GM21423 (cell line): ENCODE measurements at regions not wholly inside any gene's neighbourhood (a gene's known extent, or its start where the extent isn't known, plus 50 kb on each side); places are given as distances from the start of the nearest gene placed in this dataset.
A peak's percentile ranks its signal among the peaks of the same experiment; 100 is the strongest.

Experiments
- ATAC-seq: cut with Tn5 transposase; IDR thresholded peaks from one replicate; pipeline ENCODE4 v1.9.1; 2021; ENCODE audit warnings: mild to moderate bottlenecking, moderate library complexity; ENCODE audit not compliant: unreplicated experiment

DNA sequence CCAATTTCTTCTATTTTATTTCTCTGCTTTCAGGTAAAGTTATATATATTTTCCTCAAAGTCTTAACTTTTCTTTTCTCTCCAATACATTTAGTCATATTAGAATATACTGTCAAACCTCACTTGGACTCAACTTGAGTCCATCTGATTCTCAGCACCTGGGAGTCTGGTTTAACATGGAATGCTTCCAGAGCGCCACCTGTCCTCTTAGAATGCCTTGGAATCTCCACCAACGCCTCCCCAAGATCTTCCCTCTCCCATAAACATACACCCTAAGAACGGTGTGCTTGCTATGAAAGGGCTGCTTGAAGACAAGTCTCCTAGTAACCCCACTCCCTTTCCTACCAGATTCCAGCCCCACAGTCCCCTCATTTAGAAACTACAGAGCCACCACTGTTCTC lies 229.1 kb upstream of the MKLN1 start:
- no peak for ATAC-seq

DNA sequence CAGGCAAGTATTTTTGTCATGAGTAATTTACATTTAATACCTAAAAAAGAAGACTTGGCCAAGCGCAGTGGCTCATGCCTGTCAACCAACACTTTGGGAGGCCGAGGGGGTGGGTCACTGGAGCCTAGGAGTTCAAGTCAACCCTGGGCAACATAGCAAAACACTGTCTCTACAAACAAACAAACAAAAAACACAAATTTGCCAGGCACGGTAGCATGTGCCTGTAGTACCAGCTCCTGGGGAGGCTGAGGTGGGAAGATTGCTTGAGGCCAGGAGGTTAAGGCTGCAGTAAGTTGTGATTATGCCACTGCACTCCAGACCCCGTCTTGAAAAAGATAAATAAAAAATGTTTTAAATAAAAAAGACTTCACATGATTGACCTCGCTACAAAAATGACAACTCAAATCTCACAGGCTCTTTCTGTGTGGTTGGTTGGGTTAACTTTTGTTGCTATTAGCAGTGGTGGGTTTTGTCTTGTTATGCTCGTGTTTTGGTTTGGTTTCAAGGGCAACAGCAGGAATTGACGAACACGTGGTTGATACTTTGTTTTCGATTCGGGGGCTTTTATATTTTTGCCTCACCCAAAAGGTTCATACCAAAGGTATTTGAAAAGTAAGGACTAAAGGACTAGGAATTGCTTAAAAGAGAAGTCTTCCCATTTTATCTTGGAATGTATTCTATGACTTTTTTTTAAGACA lies 227.2 kb upstream of the MKLN1 start:
- no peak for ATAC-seq

DNA sequence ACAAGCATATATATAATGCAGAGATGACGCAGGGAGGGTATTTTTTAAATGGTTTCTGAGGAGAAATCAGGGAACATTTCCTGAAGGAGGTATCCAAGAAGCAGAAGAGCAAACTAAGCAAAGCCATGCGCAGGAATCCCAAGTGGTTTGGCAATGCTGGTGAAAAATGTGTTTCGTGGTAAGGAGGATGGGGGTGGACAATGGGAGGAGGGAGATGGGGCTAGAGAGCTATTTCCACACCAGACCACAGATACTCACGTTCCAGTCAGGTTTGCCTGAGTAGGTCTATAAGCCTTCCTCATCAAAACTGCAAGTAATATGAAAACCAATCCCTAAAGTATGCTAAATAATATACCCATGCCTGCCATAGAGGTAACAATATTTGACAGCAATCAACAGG lies 223.7 kb upstream of the MKLN1 start:
- ATAC-seq, result no peak

DNA sequence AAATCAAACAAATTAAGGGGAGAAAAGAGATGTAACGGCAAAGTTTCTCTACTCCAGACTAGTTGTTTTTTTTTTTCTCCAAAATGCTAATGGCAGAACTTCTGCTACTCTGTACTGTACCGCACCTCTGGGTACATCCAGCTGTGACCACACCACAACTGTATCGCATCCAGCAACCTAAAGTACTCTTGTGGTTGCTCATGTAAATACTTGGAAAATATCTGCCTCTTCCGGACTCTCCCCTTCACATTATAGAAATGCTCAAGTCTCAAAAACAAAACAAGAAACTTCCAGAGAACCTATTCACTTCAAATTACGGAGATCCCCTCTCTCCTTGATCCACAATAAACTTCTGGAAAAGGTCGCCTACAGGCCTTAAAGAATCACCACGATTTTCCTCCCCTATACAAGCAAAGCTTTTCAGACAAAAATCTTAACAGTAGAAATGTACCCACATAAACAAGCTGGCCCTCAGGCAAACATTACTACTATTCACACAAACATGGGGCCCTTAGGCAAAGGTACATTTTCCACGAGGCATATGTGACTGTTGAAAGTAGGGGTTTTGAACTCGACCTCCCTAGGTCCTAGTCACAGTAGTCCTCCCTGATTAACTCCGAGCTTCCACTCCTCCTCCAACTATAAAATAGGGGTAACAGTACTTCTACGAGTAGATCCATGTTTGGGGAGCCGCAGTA lies 222.9 kb upstream of the MKLN1 start:
- no peak for ATAC-seq

DNA sequence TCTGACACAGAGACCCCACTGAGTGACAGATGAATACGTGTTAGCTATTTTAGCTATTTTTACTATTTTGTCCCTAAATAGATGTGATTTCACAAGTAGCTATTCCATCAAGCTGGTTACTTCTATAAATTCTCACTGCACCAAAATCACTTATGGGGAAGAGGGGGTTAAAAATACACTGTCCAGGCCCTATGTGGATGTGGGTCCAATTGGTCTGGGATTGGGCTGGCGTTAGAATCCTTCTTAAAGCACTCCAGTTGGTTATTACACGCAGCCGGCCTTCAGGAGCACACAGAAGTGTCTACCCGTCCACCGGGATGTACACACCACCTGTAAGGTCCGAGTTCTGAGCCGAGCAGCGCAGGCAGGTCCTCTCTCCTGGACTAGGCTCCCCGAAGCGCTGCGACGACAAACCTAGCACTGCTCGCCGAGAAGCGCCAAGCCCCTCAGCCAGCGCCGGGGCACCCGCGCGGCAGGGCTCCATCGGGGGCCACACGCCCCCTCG lies 222.3 kb upstream of the MKLN1 start:
- ATAC-seq, result no peak

DNA sequence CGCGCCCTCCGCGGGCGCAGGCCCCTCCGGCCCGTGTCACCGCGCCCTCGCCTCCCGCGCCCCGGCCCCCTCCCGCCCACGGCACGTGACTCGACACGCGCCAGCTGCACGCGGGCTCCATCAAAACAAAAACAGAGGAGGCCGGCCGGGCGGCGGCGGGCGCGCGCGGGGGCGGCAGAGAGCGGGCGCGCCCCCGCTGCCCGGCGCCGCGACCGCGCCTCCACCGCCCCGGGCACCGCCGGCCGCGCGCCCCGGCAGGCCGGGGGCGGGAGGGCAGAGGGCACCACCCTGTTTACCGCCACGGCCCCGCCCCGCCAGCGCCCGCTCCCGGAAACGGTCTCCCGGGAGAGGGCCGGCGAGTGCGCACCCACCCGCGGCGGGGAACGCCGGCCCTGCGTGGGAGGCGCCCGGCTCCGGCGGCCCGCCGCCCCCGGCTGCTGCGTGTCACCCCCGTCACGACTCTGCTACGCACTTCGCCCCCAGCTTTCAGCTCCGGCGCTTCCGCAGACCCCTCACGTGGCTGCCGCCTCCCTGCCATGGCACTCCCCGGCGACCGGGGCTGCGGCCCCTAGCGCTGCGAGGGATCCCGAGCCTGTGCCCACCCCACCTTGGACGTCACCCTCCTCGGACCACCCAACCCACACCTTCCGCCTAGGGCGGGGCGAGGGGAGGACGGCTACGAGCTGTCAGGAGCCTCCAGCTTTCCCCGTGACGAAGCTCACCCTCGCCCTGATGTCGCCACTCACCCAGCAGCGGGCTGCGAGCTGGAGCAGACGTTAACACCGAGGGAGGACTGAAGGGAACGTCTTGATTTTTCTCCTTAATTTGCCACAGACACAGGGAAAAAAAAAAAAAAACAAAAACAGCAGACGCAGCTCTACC lies 221.6 kb upstream of the MKLN1 start:
- ATAC-seq, result peak; percentile 36

DNA sequence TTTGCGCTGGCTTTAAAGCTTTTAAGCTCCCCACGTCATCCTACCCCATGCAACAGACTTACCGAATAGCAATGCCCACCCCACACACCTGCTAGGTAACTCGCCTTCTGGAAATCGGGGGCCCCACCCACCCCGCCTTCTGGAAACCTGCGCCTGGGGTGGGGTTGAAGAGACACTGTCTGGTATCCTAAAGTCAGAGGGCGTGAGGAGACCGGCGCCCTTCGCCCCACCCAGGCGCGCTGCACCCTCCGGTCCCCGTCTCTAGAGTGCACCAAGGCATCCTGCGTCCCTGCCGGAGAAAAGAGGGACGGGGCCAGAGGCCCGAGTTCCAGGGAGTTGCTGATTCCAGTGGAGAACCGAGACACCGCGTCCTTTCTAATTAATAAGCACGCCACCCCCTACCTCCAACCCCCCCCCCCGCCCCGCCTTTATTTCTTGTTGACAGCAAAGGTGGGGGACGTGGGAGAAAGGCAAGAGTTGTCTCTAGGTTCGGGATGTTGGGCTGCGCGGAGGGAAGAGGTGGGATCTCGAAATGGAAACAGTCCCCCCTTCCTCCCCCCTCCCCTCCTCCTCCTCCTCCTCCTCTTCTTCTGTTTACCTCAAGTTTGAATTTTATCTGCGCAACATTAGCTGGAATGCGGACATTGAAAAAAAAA lies 220.9 kb upstream of the MKLN1 start:
- ATAC-seq, result no peak

DNA sequence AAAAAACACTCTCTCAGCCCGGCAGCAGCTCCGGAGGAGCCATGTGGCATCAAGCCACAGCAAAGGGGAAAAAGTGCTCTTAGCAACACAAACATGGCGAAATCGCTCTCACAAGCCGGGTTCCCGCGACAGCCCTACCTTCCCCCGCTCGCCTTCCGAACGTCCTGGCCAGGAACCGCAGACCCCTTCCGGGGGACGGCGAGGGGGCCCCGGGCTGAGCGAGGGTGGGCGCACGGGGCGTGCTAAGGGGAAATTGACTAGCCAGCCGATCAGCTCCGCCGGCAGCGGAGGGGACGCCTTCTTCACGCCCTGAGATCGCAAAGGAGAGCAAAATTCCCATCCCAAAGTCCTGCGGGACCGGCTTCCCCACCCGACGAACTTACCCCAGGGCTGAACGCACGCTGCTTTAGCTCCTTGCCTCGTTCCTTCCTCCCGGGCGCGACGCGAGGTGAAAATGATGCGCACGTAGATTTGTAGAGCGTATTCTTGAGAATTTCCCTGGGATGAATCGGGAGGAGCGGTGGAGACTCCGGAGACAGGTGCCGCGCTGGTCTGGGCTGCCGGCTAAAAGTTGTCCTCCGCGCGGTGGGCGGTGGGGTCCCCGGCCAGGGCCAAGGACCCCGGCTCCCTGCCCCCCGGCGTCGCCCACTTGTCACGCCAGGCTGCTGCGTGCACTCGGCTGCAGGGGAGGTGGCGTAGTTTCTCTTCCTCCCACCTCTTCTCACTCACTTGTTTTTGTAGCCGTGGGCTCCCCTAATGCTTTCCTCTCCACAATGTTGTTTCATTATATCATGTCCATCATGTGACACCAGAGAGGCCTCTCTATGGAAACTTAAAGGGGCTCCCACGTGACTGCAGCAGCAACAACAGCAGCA lies 220.1 kb upstream of the MKLN1 start:
- peak; percentile 39 for ATAC-seq

DNA sequence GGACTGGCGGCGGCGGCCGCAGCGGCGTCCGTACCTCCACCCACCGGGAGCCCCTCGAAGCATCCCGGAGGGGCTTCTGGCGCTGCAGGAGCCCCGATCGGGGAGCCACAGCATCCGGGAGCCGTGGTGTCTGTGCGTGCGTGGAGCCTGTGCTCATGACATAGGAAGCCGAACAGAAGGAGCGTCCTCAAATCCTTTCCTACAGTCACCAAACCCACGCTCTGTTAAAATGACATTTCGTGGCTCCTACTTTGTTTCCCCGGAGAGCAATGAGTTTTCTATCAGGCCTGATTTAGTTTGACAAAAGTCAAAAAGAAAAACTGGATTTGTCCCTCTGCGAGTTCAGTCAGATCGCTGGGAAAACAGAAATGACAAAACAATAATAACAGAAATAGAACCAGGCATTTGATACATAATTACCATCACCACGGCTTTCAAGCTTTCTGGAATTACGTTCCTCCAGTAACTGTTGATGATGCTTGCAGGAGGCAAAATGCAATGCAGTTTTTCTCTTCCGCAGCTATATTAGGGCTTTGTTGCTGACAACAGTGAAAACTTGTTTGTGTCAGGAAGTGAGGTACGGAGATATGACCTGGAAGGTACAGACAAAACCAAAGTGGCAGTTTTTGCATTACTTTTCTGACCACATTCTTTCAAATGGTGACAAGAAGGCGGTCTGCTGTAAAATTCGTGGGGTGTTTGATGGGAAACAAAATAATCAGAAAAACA lies 219.3 kb upstream of the MKLN1 start:
- ATAC-seq, result no peak

DNA sequence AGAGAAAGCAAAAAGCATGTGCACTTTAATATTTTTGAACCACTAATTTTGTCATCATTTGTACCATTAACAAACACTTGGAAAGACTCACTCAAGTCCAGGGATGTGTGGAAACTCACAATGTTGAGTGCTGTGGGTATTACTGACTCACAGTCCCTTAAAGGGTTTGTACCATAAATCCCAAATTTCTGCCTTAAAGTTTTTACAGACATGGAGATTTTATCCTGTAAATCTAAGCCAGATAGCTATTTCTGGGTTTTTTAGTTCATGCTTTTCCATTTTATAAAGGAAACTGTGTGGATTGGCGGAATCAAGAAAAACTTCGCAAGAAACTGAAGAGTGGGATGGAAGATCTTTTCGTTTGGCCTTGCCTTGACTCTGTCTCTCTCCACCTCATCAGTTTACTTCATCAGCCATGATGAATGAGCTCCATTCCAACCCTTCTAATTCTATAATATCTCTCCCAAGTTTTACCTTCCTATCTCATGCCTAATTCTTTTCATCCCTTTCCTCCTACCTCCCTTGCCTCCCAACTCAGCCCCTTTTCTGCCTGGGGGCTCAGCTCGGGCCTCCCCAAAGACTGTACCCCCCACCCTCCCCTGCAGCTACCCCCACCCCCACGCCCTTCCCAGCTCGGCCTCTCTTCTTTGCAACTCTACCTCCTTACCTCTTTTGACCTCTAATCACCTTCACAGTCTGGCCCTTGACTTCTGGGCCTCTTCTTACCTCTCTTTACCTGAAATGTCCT lies 218.5 kb upstream of the MKLN1 start:
- ATAC-seq, result no peak

DNA sequence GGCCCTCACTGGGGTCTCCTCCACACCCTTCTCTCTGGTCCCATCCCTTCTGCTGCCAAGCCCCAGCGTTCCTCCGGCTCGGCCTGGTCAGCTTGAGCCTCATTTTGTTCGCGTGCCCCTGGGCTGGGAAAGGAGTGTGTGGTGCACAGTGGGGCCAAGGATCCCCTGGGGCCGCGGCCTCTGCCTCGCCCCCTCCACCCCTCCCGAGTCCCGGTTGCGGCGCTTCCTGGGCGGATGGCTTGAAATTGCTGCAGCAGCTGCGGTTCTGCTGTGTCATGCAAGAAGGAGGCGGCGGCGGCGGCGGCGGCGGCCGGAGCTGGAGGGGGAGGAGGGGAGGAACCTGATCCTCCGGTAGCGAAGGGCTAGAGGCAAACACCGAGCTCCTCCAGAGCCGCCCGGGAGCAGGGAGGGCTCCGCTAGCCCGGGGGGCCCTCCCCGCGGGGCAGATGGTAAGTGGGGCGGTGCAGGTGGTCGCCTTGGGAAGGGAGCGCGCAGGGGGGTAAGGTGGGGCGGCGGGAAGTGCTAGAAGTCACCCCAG lies 217.8 kb upstream of the MKLN1 start:
- peak; percentile 29 for ATAC-seq

DNA sequence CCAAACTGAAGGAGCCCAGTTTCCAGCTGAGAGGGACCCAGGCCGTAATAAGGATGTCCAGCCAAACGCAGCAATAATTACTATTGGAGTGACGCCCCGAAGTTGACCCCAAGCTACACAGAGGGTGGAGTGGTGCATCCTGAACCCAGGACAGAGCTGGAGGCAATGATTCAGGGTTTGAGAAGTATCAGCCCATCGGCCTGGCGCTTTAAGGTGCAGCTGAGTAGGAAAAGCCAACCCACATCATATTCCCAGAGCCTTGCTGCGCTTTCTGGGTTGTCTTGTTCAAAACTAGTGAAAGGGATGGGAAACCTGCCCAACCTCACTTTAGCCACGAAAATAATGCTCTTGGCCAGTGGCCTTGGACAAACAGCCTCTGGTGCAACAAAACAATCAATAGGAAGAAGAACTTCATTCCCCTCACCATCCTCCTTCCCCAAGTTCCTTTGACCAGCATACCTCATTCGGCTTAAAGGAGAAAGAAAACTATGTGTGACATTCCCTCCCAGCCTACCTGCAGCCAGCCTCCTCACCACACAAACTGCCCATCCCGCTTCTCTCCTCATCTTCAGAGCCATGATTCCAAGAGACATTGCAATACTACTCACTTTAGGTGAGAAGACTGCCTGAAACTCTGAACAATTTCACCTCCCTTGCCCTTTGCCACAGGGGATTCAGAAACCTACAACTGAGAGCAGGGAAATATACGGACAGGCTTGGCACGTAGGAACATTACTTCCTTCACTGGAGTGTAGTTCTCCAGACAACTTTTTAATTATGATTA lies 217.2 kb upstream of the MKLN1 start:
- no peak for ATAC-seq

DNA sequence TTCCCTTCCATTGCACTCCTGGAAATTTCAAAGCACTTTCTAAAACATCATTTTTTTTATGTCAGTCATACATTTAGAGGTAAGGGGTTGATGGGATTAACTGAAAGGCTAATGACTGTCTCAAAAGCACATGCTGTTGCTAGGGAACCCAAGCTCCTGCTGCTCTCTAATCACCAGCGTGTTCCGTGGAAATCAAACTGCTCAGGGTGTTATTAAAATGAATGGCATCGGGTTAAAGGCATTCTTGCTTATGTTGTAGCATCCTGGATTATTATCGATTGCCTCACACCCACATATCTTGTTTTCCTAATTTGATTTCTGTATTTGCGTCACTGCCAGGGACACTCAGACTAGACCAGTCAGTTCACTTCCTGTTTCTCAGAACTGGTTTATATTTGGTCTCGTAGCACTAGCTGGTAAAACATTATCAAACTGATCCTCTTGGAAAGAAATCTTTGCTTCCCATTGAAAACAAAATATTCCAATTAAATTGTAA lies 216.5 kb upstream of the MKLN1 start:
- no peak for ATAC-seq

DNA sequence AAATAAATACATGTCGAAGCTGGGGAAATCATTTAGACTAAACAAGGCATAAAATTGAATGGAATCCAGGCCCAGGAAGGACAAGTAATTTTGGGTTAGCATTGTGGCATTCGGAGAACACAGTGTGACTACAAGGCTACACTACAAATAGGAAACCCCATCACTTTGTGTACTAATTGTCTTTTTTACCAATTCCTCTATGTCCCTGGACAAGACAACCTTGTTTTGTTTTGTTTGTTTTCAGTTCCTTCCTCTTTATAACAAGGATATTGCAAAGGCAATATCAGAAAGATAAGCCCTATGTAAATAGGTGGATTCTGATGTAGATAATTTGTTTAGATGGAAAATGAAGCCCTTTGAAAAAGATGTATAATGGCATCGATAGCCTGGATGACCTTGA lies 215.9 kb upstream of the MKLN1 start:
- ATAC-seq, result no peak

DNA sequence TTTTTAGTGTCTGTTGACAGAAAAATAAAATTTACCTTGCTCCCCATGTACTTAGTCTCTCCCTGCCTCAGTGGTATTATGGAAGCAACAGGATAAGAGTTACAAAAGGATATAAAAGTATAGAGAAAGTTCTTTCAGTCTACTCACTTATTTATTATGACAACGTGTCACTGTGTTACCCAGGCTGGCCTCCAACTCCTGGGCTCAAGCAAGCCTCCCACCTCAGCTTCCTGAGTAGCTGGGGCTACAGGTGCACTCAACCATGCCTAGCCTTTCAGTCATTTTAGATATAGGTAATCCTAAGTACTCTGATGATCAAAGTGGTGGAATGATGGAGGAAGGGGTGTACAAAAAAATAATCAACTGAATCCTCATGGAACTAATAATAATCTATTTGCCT lies 215.2 kb upstream of the MKLN1 start:
- no peak for ATAC-seq

DNA sequence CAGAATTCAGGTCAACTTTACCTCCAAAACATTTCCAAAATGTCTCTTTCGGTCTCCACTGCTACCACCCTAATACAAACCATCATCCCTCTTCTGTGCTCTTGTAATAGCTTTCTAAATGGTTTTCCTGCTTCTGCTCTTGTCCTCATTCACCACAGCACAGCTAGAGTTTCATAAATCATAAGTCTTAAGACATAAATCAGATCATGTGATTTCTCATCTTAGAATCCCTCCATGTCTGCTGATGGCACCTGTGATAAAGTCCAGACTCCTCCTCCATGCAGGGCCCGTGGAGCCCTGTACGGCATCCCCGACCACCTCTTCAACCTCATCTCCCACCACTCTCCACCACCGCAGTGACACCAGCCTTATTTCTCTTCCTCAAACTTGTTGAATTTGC lies 212.3 kb upstream of the MKLN1 start:
- ATAC-seq, result no peak

DNA sequence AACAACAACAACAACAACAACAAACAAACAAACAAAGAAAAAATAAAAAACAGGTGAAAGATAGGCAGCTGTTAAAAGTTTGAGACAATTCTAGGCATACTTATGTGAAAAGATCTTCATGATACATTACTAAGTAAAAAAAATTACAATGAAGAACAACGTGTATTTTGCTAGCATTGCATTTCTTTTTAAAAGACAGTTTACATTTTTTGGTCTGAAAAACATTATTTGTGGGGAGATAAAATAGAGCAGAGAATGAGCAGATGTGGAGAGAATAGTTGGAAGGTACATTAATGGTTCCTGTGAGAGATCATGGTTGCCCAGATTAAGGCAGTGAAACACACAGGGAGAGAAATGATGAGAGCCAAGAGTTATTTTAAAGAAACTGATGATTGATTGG lies 210.2 kb upstream of the MKLN1 start:
- ATAC-seq, result no peak

DNA sequence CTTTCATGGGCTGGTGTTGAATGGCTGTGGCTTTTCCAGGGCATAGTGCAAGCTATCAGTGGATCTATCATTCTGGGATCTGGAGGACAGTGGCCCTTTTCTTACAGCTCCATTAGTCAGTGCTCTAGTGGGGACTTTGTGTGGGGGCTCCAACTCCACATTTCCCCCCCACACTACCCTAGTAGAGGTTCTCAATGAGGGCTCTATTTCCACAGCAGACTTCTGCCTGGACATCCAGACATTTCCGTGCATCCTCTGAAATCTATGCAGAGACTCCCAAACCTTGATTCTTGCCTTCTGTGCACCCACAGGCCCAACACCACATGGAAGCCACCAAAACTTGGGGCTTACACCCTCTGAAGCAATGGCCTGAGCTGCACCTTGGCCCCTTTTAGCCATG lies 208.3 kb upstream of the MKLN1 start:
- ATAC-seq, result no peak
